HepG2 (cell line): ENCODE measurements at regions not wholly inside any gene's neighbourhood (a gene's known extent, or its start where the extent isn't known, plus 50 kb on each side); places are given as distances from the start of the nearest gene placed in this dataset.
A peak's percentile ranks its signal among the peaks of the same experiment; 100 is the strongest.

Experiments
- ATAC-seq: fragments of 200-7000 bp; cut with Tn5 transposase; 3 replicates; pipeline ENCODE4 v1.9.1; 2020; ENCODE audit warnings: mild to moderate bottlenecking, moderate library complexity
- BruUV-seq: library from RNA; stranded (reverse); fragments of 400-500 nt; replicated peaks from 2 replicates; lab custom pipeline; 2021; lab: Mats Ljungman, UMichigan
- CTCF ChIA-PET: fragments of 300-600 bp; formaldehyde crosslinking; extraction: SDS; loops from one replicate; lab custom pipeline; 2021; ENCODE audit warnings: low total read pairs, inconsistent platforms, low intra/inter-chr PET ratio; lab: Yijun Ruan, JAX
- POLR2A ChIA-PET: fragments of 350-600 bp; sonication (Branson Sonifier 250); formaldehyde crosslinking; loops from one replicate; lab custom pipeline; 2020; ENCODE audit warnings: antibody characterized with exemption, inconsistent platforms; lab: Yijun Ruan, JAX
- DNase-seq: peaks from one replicate; pipeline ENCODE4 v3.0.0-alpha.2; 2015; ENCODE audit warnings: low spot score
- FAIRE-seq: peaks from 3 replicates; lab custom pipeline; 2011; peaks lifted over from hg19 to GRCh38; lab: Jason Lieb, UNC
- H2AFZ ChIP-seq: one replicate; pipeline ENCODE4 v1.6.1; 2011; ENCODE audit warnings: low read length, inconsistent platforms
- H3K27ac ChIP-seq: fragments of 300-600 bp; 3 replicates; pipeline ENCODE4 v1.8.0; 2011; ENCODE audit warnings: mixed run types, mild to moderate bottlenecking, mixed read lengths, low read length, inconsistent platforms; ENCODE audit not compliant: insufficient read depth; ENCODE audit errors: extremely low read length
- H3K27me3 ChIP-seq, 2 experiments: fragments of 200-600 bp in 1 of 2; 2 replicates in 1 of 2; 3 replicates in 1 of 2; pipeline versions ENCODE4 v1.6.0 to v1.8.0; 2011; ENCODE audit warnings: low read length in 2 of 2, mild to moderate bottlenecking in 2 of 2, moderate library complexity in 2 of 2, inconsistent platforms in 1 of 2; ENCODE audit not compliant: insufficient read depth in 2 of 2, control insufficient read depth in 1 of 2
- H3K36me3 ChIP-seq, 2 experiments: fragments of 200-600 bp in 1 of 2; replicated peaks in 1 of 2; 2 replicates in 1 of 2; 3 replicates in 1 of 2; pipeline versions ENCODE4 v1.5.1 to v1.8.0; 2011; ENCODE audit warnings: low read length in 2 of 2, inconsistent platforms in 1 of 2; ENCODE audit not compliant: insufficient read depth in 2 of 2, control insufficient read depth in 1 of 2
- H3K4me1 ChIP-seq: 2 replicates; pipeline ENCODE4 v1.5.1; 2012; ENCODE audit warnings: low read length, inconsistent platforms; ENCODE audit not compliant: insufficient read depth
- H3K4me2 ChIP-seq: 2 replicates; pipeline ENCODE4 v1.6.0; 2011; ENCODE audit warnings: low read depth, low read length, inconsistent platforms
- H3K4me3 ChIP-seq, 3 experiments: fragments of 200-600 bp in 1 of 3; sonication (generic), shearing (Covaris generic) in 1 of 3; replicated peaks in 1 of 3; 2 replicates each; pipeline ENCODE4 v1.5.1; 2011 to 2016; ENCODE audit warnings: low read length in 3 of 3, inconsistent platforms in 2 of 3, low read depth in 2 of 3, mild to moderate bottlenecking in 2 of 3, control low read depth in 1 of 3, mixed read lengths in 1 of 3; ENCODE audit not compliant: insufficient read depth in 1 of 3
- H3K79me2 ChIP-seq: one replicate; pipeline ENCODE4 v1.6.1; 2011; ENCODE audit warnings: low read length, inconsistent platforms; ENCODE audit not compliant: insufficient read depth
- H3K9ac ChIP-seq: 2 replicates; pipeline ENCODE4 v1.6.0; 2011; ENCODE audit warnings: mild to moderate bottlenecking, low read depth, low read length, inconsistent platforms; ENCODE audit not compliant: insufficient read depth
- H3K9me3 ChIP-seq: 2 replicates; pipeline ENCODE4 v1.5.1; 2012; ENCODE audit warnings: mild to moderate bottlenecking, low read length
- H4K20me1 ChIP-seq: 2 replicates; pipeline ENCODE4 v1.6.0; 2011; ENCODE audit warnings: inconsistent platforms, mild to moderate bottlenecking, low read length, moderate library complexity; ENCODE audit not compliant: insufficient read depth
- ATF2 ChIP-seq: sonication (generic); formaldehyde crosslinking; IDR thresholded peaks from 2 replicates; pipeline ENCODE4 v1.4.0; 2020; ENCODE audit warnings: missing genetic modification reagents
- CBX5 ChIP-seq: sonication (generic); formaldehyde crosslinking; IDR thresholded peaks from 2 replicates; pipeline ENCODE4 v1.4.0; 2020; ENCODE audit warnings: missing genetic modification reagents, borderline replicate concordance
- CCDC6 ChIP-seq: sonication (generic); formaldehyde crosslinking; IDR thresholded peaks from 2 replicates; pipeline ENCODE4 v1.8.1; 2022; ENCODE audit warnings: mild to moderate bottlenecking, missing genetic modification reagents, moderate library complexity
- FOSL1 ChIP-seq: sonication (generic); formaldehyde crosslinking; IDR thresholded peaks from 2 replicates; pipeline ENCODE4 v1.9.0; 2021; ENCODE audit warnings: missing genetic modification reagents, borderline replicate concordance
- FOXJ3 ChIP-seq: sonication (generic); formaldehyde crosslinking; IDR thresholded peaks from 2 replicates; pipeline ENCODE4 v1.4.0; 2020; ENCODE audit warnings: missing genetic modification reagents, mild to moderate bottlenecking, borderline replicate concordance
- FOXO1 ChIP-seq: sonication (generic); formaldehyde crosslinking; IDR thresholded peaks from 2 replicates; pipeline ENCODE4 v1.4.0; 2020; ENCODE audit warnings: missing genetic modification reagents
- HCFC1 ChIP-seq: fragments of 150-350 bp; IDR thresholded peaks from 2 replicates; pipeline ENCODE4 v1.6.1; 2014; ENCODE audit warnings: low read depth, low read length
- MAFF ChIP-seq: IDR thresholded peaks from 2 replicates; pipeline ENCODE4 v1.6.1; 2011; ENCODE audit warnings: low read depth, low read length, improper control_type of control experiment
- MBNL3 ChIP-seq: fragments of 250-450 bp; sonication (Bioruptor Pico); conservative IDR thresholded peaks from 2 replicates; pipeline ENCODE4 v1.8.0; 2022; ENCODE audit warnings: mild to moderate bottlenecking, inconsistent platforms
- MTF1 ChIP-seq: sonication (generic); formaldehyde crosslinking; IDR thresholded peaks from 2 replicates; pipeline ENCODE4 v1.5.0; 2020; ENCODE audit warnings: missing genetic modification reagents
- NR2F1 ChIP-seq, 2 experiments: fragments of 450-650 bp in 1 of 2; formaldehyde crosslinking in 1 of 2; IDR thresholded peaks; 2 replicates each; pipeline versions ENCODE4 v1.5.0 to v1.6.1; 2016 to 2020; ENCODE audit warnings: mild to moderate bottlenecking in 1 of 2, missing compliant biosample characterization in 1 of 2, missing genetic modification reagents in 1 of 2, moderate library complexity in 1 of 2
- RBM22 ChIP-seq: fragments of 200-400 bp; formaldehyde crosslinking; optimal IDR thresholded peaks from 2 replicates; pipeline ENCODE3; 2017; ENCODE audit warnings: mild to moderate bottlenecking, low read length, moderate library complexity
- REL ChIP-seq: sonication (generic); formaldehyde crosslinking; conservative IDR thresholded peaks from 2 replicates; pipeline ENCODE4 v1.8.0; 2022; ENCODE audit warnings: mild to moderate bottlenecking, missing genetic modification reagents, moderate library complexity
- STAG1 ChIP-seq: sonication (generic); formaldehyde crosslinking; IDR thresholded peaks from 2 replicates; pipeline ENCODE4 v1.4.0; 2020; ENCODE audit warnings: missing genetic modification reagents
- TARDBP ChIP-seq: sonication (generic); formaldehyde crosslinking; IDR thresholded peaks from 2 replicates; pipeline ENCODE4 v1.8.0; 2022; ENCODE audit warnings: mild to moderate bottlenecking, missing genetic modification reagents
- TBL1XR1 ChIP-seq: fragments of 150-350 bp; IDR thresholded peaks from 2 replicates; pipeline ENCODE4 v1.6.1; 2014; ENCODE audit warnings: borderline replicate concordance, low read length; ENCODE audit not compliant: partially characterized antibody
- ZNF512B ChIP-seq: sonication (generic); formaldehyde crosslinking; IDR thresholded peaks from 2 replicates; pipeline ENCODE4 v1.5.1; 2020; ENCODE audit warnings: missing genetic modification reagents, mild to moderate bottlenecking, borderline replicate concordance
- WGBS: methylation state at CpG from one replicate; pipeline ENCODE4 v1.1.6; 2017; ENCODE audit warnings: low lambda C conversion rate; 5-methylcytosine and 5-hydroxymethylcytosine counted together
- in situ Hi-C: cut with HindIII; loops from 2 replicates; pipeline ENCODE4 v1.10.0; 2017; ENCODE audit warnings: low pct_unique_long_range_greater_than_20kb; ENCODE audit not compliant: extremely low pct_ligation_motif_present
- intact Hi-C: fragments of 100-400 bp; cut with micrococcal nuclease; formaldehyde crosslinking; loops from one replicate; pipeline ENCODE4 v1.10.0; 2022; ENCODE audit not compliant: unreplicated experiment
- TF ChIP-seq, protein P1 (sequence below): sonication (generic); formaldehyde crosslinking; IDR thresholded peaks from 2 replicates; pipeline ENCODE4 v1.4.0; 2020; ENCODE audit warnings: missing genetic modification reagents, borderline replicate concordance

DNA sequence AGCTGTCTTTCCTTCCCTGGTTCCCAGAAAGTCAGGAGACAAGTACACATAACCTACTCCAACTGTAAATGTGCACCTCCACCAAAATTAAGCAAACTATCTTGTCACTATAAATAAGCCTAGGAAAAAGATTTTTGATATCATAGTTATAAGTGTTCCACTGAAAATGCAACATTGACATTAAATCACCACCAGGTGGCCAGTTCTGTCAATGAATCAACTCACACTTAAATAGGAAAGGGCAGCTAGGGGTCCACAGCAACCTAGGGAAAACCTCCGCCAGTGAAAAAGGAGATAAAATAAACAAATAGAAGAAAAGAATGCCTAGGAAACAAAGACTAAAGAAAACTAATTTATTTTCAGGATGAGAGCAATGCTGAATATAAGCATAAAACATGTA, 243.0 kb upstream of the PTPRD start:
- Histone ChIP-seq H3K79me2 (no peaks in the 10 kb centered on the region), H3K4me3 (no peak overlapping the region), H2AFZ (no peak overlapping the region), H3K9ac (no peak overlapping the region), H4K20me1 (no peaks in the 10 kb centered on the region), H3K27ac (no peak overlapping the region), H3K4me1 (no peaks in the 10 kb centered on the region), H3K27me3 (no peaks in the 10 kb centered on the region), H3K9me3 (peaks cover 52% of the 10 kb centered on the region), H3K4me2 (no peak overlapping the region), H3K36me3 (no peaks in the 10 kb centered on the region)
- ATAC-seq (no peak), DNase-seq (no peak), FAIRE-seq (no peak)
- WGBS, result 0% methylated on average over 1 of the region's 1 CpG
- in situ Hi-C loops, result no loop called here
- intact Hi-C loops, result loop anchor here (5.0 kb wide), 2 partner anchors 379 to 1471 kb away; no protein-coding TSS in a partner anchor
- no TSS peak for BruUV-seq
- ChIA-PET CTCF (no interaction called here), POLR2A (no interaction called here)
- TF ChIP-seq TBL1XR1 (no peak), MAFF (0 out of 2 replicates have a peak, but pooled peaks have one; percentile 48), FOXO1 (CRISPR knock-in tag) (no peak), HCFC1 (no peak), REL (CRISPR knock-in tag) (no peak), FOXJ3 (CRISPR knock-in tag) (no peak), STAG1 (0 out of 2 replicates have a peak, but pooled peaks have one; percentile 7), MTF1 (CRISPR knock-in tag) (no peak), RBM22 (no peak), CBX5 (no peak), ATF2 (CRISPR knock-in tag) (no peak), MBNL3 (CRISPR knock-in tag) (no peak), CCDC6 (CRISPR knock-in tag) (no peak), FOSL1 (no peak), NR2F1 (CRISPR knock-in tag; IDR thresholded peaks at IDR 0.05) (no peak), ZNF512B (no peak), TARDBP (CRISPR knock-in tag) (no peak)
- TF ChIP-seq, protein P1, sequence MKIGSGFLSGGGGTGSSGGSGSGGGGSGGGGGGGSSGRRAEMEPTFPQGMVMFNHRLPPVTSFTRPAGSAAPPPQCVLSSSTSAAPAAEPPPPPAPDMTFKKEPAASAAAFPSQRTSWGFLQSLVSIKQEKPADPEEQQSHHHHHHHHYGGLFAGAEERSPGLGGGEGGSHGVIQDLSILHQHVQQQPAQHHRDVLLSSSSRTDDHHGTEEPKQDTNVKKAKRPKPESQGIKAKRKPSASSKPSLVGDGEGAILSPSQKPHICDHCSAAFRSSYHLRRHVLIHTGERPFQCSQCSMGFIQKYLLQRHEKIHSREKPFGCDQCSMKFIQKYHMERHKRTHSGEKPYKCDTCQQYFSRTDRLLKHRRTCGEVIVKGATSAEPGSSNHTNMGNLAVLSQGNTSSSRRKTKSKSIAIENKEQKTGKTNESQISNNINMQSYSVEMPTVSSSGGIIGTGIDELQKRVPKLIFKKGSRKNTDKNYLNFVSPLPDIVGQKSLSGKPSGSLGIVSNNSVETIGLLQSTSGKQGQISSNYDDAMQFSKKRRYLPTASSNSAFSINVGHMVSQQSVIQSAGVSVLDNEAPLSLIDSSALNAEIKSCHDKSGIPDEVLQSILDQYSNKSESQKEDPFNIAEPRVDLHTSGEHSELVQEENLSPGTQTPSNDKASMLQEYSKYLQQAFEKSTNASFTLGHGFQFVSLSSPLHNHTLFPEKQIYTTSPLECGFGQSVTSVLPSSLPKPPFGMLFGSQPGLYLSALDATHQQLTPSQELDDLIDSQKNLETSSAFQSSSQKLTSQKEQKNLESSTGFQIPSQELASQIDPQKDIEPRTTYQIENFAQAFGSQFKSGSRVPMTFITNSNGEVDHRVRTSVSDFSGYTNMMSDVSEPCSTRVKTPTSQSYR, result no peak
